Keratinocyte (primary cell): ENCODE measurements at regions not wholly inside any gene's neighbourhood (a gene's known extent, or its start where the extent isn't known, plus 50 kb on each side); places are given as distances from the start of the nearest gene placed in this dataset.

ENCODE experiments used
- DNase-seq: peaks from one replicate; pipeline ENCODE4 v3.0.0-alpha.2; 2011; ENCODE audit warnings: low read depth, missing footprints, low spot score
- FAIRE-seq: peaks from 2 replicates; lab custom pipeline; 2011; peaks lifted over from hg19 to GRCh38; lab: Jason Lieb, UNC
- H2AFZ ChIP-seq: 2 replicates; pipeline ENCODE4 v1.6.0; 2012; ENCODE audit warnings: low read length, control low read depth, inconsistent platforms; ENCODE audit not compliant: control insufficient read depth
- H3K27ac ChIP-seq: 2 replicates; pipeline ENCODE4 v1.5.1; 2011; ENCODE audit warnings: low read length; ENCODE audit not compliant: control insufficient read depth, insufficient read depth
- H3K27me3 ChIP-seq: 3 replicates; pipeline ENCODE4 v1.6.0; 2011; ENCODE audit warnings: low read length; ENCODE audit not compliant: control insufficient read depth, insufficient read depth; ENCODE audit errors: extremely low read depth
- H3K36me3 ChIP-seq, 2 experiments: 2 replicates in 1 of 2; 3 replicates in 1 of 2; pipeline ENCODE4 v1.5.1; 2011; ENCODE audit warnings: low read length in 2 of 2, mild to moderate bottlenecking in 1 of 2; ENCODE audit not compliant: control insufficient read depth in 2 of 2, insufficient read depth in 2 of 2; ENCODE audit errors: extremely low read depth in 1 of 2
- H3K4me1 ChIP-seq: 3 replicates; pipeline ENCODE4 v1.5.1; 2011; ENCODE audit warnings: low read length; ENCODE audit not compliant: control insufficient read depth, insufficient read depth; ENCODE audit errors: extremely low read depth
- H3K4me2 ChIP-seq: 3 replicates; pipeline ENCODE4 v1.6.0; 2011; ENCODE audit warnings: low read depth, low read length; ENCODE audit not compliant: control insufficient read depth, insufficient read depth; ENCODE audit errors: extremely low read depth
- H3K4me3 ChIP-seq, 3 experiments: fragments of 200-600 bp in 1 of 3; sonication (generic) in 1 of 3; 2 replicates in 2 of 3; 3 replicates in 1 of 3; pipeline ENCODE4 v1.5.1; 2011 to 2016; ENCODE audit warnings: low read length in 3 of 3, mild to moderate bottlenecking in 3 of 3, control low read depth in 2 of 3, inconsistent platforms in 1 of 3, low read depth in 1 of 3, mixed read lengths in 1 of 3, mixed run types in 1 of 3, moderate library complexity in 1 of 3; ENCODE audit not compliant: control insufficient read depth in 2 of 3, insufficient read depth in 2 of 3; ENCODE audit errors: extremely low read depth in 1 of 3
- H3K79me2 ChIP-seq: 2 replicates; pipeline ENCODE4 v1.6.0; 2012; ENCODE audit warnings: low read length; ENCODE audit not compliant: control insufficient read depth, insufficient read depth
- H3K9ac ChIP-seq: 3 replicates; pipeline ENCODE4 v1.6.0; 2011; ENCODE audit warnings: low read length; ENCODE audit not compliant: control insufficient read depth, insufficient read depth; ENCODE audit errors: extremely low read depth
- H3K9me1 ChIP-seq: 3 replicates; pipeline ENCODE4 v1.6.0; 2011; ENCODE audit warnings: low read length; ENCODE audit not compliant: control insufficient read depth, insufficient read depth; ENCODE audit errors: extremely low read depth
- H3K9me3 ChIP-seq: 2 replicates; pipeline ENCODE4 v1.5.1; 2012; ENCODE audit warnings: low read depth, low read length; ENCODE audit not compliant: control insufficient read depth
- H4K20me1 ChIP-seq: 3 replicates; pipeline ENCODE4 v1.6.0; 2011; ENCODE audit warnings: low read length; ENCODE audit not compliant: control insufficient read depth, insufficient read depth; ENCODE audit errors: extremely low read depth
- CTCF ChIP-seq, 3 experiments: IDR thresholded peaks in 1 of 3; conservative IDR thresholded peaks in 1 of 3; optimal IDR thresholded peaks in 1 of 3; 2 replicates in 2 of 3; 3 replicates in 1 of 3; pipeline versions ENCODE3 to v1.5.1; 2011; ENCODE audit warnings: low read length in 3 of 3, mild to moderate bottlenecking in 3 of 3, moderate library complexity in 2 of 3, control low read depth in 1 of 3, inconsistent platforms in 1 of 3; ENCODE audit not compliant: insufficient read depth in 2 of 3; ENCODE audit errors: extremely low read depth in 1 of 3
- EZH2 ChIP-seq: IDR thresholded peaks from one replicate; pipeline ENCODE4 v1.6.1; 2012; ENCODE audit warnings: inconsistent platforms, mild to moderate bottlenecking, low read length, moderate library complexity
- dilution Hi-C: fragments of 300-500 bp; cut with MboI; formaldehyde crosslinking; loops from one replicate; pipeline ENCODE4 v1.7.0; 2020; ENCODE audit warnings: low sequenced_read_pairs; ENCODE audit not compliant: extremely low pct_ligation_motif_present

- Histone ChIP-seq H3K9me3 (peaks cover 6% of the 10 kb centered on the region), H3K9ac (no peak overlapping the region), H3K79me2 (no peaks in the 10 kb centered on the region), H3K27ac (no peak overlapping the region), H4K20me1 (no peaks in the 10 kb centered on the region), H3K9me1 (no peaks in the 10 kb centered on the region), H3K4me1 (peaks cover 5% of the 10 kb centered on the region), H3K36me3 (no peaks in the 10 kb centered on the region), H3K27me3 (no peaks in the 10 kb centered on the region), H2AFZ (no peak overlapping the region), H3K4me2 (peak overlapping the region; percentile 3), H3K4me3 (no peak overlapping the region)
- FAIRE-seq (peak; percentile 95), DNase-seq (peak; percentile 17)
- dilution Hi-C loops = no loop called here
- TF ChIP-seq CTCF (optimal IDR thresholded peaks at IDR 0.05 in 1 of 3, IDR thresholded peaks at IDR 0.05 in 1 of 3, conservative IDR thresholded peaks at IDR 0.05 in 1 of 3; ENCODE audit: extremely low read depth in 1 of 3, insufficient read depth in 2 of 3, low read length in 3 of 3) (no peak), EZH2 (no peak)
These were observed 215.5 kb upstream of the CWC22 start for GRCh38 chr2:180222644-180223043.

- H2AFZ ChIP-seq = no peak overlapping the region
- no peak overlapping the region for H3K4me3 ChIP-seq
- no peaks in the 10 kb centered on the region for H3K27me3 ChIP-seq
- no peaks in the 10 kb centered on the region for H4K20me1 ChIP-seq
- peaks cover 5% of the 10 kb centered on the region for H3K4me1 ChIP-seq
- H3K79me2 ChIP-seq = no peaks in the 10 kb centered on the region
- H3K9me3 ChIP-seq = no peaks in the 10 kb centered on the region
- no peaks in the 10 kb centered on the region for H3K36me3 ChIP-seq
- H3K9ac ChIP-seq = no peak overlapping the region
- no peak overlapping the region for H3K4me2 ChIP-seq
- no peak overlapping the region for H3K27ac ChIP-seq
- H3K9me1 ChIP-seq = no peaks in the 10 kb centered on the region
- no peak for TF ChIP-seq CTCF (optimal IDR thresholded peaks at IDR 0.05 in 1 of 3, IDR thresholded peaks at IDR 0.05 in 1 of 3, conservative IDR thresholded peaks at IDR 0.05 in 1 of 3; ENCODE audit: extremely low read depth in 1 of 3, insufficient read depth in 2 of 3, low read length in 3 of 3)
- no peak for TF ChIP-seq EZH2
- dilution Hi-C loops = no loop called here
- no peak for FAIRE-seq
- DNase-seq = no peak
These were observed 212.4 kb upstream of the CWC22 start for GRCh38 chr2:180219491-180219890.
